Omental fat pad (tissue), 3 donors: ENCODE measurements at regions not wholly inside any gene's neighbourhood (a gene's known extent, or its start where the extent isn't known, plus 50 kb on each side); places are given as distances from the start of the nearest gene placed in this dataset.

ENCODE experiments used
- ATAC-seq: fragments of 150-250 bp; one replicate; pipeline ENCODE4 v1.9.1; 2016; ENCODE audit warnings: mild to moderate bottlenecking, moderate library complexity; ENCODE audit not compliant: low FRiP score
- DNase-seq: peaks from one replicate; pipeline ENCODE4 v3.0.0-alpha.2; 2019; ENCODE audit warnings: low spot score
- CTCF ChIP-seq, 3 donors: fragments of 450-650 bp; IDR thresholded peaks; one replicate each; pipeline ENCODE4 v1.5.1; 2016 to 2017; ENCODE audit warnings: antibody characterized with exemption in 3 of 3, mild to moderate bottlenecking in 3 of 3, moderate library complexity in 2 of 3

- DNase-seq (no peak), ATAC-seq (no peak)
- no peak for TF ChIP-seq CTCF (IDR thresholded peaks at IDR 0.05)
Observed at GRCh38 chr11:16440136-16440535, 83.8 kb upstream of the SOX6 start.

GRCh38 chr11:16434036-16434435 lies 77.7 kb upstream of the SOX6 start:
- DNase-seq (no peak), ATAC-seq (no peak)
- no peak for TF ChIP-seq CTCF (IDR thresholded peaks at IDR 0.05)

- no peak for TF ChIP-seq CTCF (IDR thresholded peaks at IDR 0.05)
- no peak for ATAC-seq
- no peak for DNase-seq
Observed at GRCh38 chr11:16430674-16431073, 74.3 kb upstream of the SOX6 start.

GRCh38 chr11:16421826-16422225 lies 65.5 kb upstream of the SOX6 start:
- ATAC-seq (no peak), DNase-seq (no peak)
- TF ChIP-seq CTCF (IDR thresholded peaks at IDR 0.05) = no peak

GRCh38 chr11:16418428-16419097 lies 62.2 kb upstream of the SOX6 start:
- TF ChIP-seq CTCF (IDR thresholded peaks at IDR 0.05) = no peak
- no peak for DNase-seq
- ATAC-seq = no peak

- ATAC-seq (no peak), DNase-seq (no peak)
- no peak for TF ChIP-seq CTCF (IDR thresholded peaks at IDR 0.05)
Observed at GRCh38 chr11:16412525-16413172, 56.3 kb upstream of the SOX6 start.

GRCh38 chr11:16410479-16410878 lies 54.1 kb upstream of the SOX6 start:
- no peak for ATAC-seq

More at GRCh38 chr11:16410479-16410878, 54.1 kb upstream of the SOX6 start:
- no peak for DNase-seq
- TF ChIP-seq CTCF (IDR thresholded peaks at IDR 0.05) = no peak
